NCI-H748 (cell line): ENCODE measurements at regions not wholly inside any gene's neighbourhood (a gene's known extent, or its start where the extent isn't known, plus 50 kb on each side); places are given as distances from the start of the nearest gene placed in this dataset.

ENCODE experiments used
- DNase-seq: peaks from one replicate; lab custom pipeline; 2025; ENCODE audit not compliant: unreplicated experiment; lab: John Stamatoyannopoulos, UW

GRCh38 chr10:2128991-2129390, 391.7 kb upstream of the ADARB2 start:
- no peak for DNase-seq

- no peak for DNase-seq
These were observed 386.8 kb upstream of the ADARB2 start for GRCh38 chr10:2124135-2124534.

- DNase-seq: no peak
These were observed 385.3 kb upstream of the ADARB2 start for GRCh38 chr10:2122431-2123124.

DNA sequence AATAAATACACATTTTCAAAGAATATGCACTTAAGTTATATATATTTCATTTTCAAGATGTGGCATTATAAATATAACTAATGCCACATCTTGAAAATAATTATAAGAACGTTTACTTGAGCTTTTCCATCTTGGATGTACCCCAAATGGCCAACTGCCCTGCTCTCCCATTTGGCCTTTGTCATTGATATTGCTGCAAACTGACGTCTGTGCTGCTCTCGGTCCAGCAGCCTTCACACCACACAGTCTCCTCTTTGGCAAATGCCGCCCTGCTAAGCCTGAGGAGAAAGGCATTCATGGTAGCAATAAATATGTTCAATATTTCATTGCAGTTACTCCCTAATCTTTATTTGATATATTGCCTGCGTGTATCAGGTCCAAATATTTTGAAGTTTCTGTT, 384.6 kb upstream of the ADARB2 start:
- no peak for DNase-seq

DNA sequence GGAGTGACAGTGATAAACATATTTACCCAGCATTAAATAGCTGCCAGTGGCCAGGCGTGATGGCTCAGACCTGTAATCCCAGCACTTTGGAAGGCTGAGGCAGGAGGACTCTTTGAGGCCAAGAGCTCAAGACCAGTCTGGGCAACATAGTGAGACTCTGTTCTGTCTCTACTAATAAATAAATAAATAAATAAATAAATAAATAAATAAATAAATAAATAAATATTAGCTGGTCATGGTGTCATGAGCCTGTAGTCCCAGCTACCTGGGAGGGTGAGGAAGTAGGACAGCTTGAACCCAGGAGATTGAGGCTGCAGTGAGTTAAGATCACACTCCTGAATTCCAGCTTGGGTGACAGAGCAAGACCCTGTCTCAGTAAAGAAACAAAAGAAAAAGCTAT, 384.0 kb upstream of the ADARB2 start:
- no peak for DNase-seq

DNA sequence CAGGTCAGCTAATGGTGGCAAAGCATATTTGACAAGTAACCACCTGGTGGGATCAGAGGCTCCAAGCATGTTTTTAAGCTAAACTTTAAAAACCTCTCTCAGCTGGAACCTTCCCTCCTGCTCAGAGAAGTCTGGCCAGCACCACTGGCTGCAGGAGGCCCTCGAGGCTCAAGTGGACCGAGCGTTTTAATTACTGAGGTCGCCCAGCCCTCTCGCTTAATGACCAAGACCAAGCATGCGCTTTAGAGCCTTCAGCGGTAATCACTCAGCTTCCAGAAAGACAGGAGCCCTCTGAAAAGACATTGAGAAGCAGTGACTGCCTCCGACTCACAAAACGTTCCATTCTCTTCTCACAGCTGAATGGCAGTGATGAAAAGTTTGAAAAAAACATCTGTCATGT, 383.4 kb upstream of the ADARB2 start:
- peak; percentile 38 for DNase-seq

DNA sequence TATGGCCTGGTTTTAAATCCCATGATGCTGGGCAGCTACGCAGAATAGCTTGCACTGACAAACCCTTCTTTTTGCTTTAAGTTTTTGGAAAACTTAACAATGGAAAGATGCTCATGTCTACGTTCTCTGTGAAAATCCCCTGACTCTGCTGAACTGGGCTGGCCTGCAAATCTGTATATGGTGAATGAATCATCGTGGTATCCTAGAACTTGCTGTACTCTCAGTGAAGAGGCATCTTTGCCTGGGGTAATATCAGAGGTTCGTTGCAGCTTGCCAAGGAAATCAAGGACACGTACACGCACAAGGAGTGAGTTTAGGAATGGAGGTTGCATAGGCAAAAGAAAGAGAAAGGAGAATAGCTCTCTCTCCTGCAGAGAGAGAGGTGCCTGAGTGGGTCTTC, 382.0 kb upstream of the ADARB2 start:
- no peak for DNase-seq

- DNase-seq: no peak
These were observed 380.9 kb upstream of the ADARB2 start for GRCh38 chr10:2118201-2118600.

- DNase-seq: no peak
These were observed 380.3 kb upstream of the ADARB2 start for GRCh38 chr10:2117641-2118040.

DNA sequence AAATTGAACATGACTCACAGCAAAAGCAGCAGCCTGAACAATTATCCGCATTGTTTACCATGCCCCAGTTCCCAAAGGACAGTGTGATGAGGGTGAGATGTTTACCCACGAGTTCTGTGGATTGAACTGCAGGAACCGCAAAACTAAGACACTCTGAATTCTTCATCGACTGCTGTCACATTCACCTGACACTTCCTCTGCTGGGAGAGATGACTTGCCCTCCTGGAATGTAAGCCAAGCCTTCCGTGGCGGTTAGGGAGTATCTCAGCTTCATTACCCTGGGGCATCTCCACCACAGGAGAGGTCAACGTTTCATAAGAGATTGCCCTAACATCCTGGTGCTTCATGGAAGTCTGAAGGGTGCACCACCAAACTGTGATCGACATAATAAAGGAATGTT, 374.6 kb upstream of the ADARB2 start:
- peak; percentile 1 for DNase-seq

- DNase-seq: no peak
These were observed 371.2 kb upstream of the ADARB2 start for GRCh38 chr10:2108496-2108895.

- no peak for DNase-seq
These were observed 369.3 kb upstream of the ADARB2 start for GRCh38 chr10:2106641-2107040.

DNA sequence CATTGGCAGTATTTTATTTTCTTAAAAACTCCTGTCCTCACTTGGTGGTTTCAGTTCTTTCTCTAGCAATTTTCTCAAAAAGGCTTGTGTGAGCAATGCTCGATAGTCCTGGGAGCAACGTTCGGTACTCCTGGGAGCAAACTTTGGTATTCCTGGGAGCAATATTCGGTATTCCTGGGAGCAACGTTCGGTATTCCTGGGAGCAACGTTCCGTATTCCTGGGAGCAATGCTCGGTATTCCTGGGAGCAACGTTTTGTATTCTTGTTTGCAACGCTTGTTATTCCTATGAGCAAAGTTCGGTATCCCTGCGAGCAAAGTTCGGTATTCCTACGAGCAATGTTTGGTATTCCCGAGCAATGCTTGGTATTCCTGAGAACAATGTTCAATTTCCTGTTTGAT, 362.0 kb upstream of the ADARB2 start:
- no peak for DNase-seq

DNA sequence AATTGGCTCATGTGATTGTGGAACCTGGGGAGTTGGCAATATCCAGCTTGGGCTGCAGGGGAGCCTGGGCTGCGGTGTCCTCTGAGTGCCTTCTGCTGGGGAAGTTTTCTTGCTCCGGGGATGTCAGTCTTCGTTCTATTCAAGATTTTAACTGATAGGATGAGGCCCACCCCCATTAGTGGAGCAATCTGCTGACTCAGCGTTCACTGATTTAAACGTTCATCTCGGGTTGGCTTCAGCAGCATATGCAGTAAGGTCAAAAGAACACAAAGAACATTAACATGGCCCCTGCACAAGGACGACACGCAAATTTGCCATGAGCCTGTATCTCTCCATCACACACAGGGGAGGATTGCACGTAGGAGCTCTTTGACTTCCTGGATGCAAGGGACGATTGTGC, 360.6 kb upstream of the ADARB2 start:
- no peak for DNase-seq

GRCh38 chr10:2094171-2094570, 356.8 kb upstream of the ADARB2 start:
- DNase-seq: no peak

DNA sequence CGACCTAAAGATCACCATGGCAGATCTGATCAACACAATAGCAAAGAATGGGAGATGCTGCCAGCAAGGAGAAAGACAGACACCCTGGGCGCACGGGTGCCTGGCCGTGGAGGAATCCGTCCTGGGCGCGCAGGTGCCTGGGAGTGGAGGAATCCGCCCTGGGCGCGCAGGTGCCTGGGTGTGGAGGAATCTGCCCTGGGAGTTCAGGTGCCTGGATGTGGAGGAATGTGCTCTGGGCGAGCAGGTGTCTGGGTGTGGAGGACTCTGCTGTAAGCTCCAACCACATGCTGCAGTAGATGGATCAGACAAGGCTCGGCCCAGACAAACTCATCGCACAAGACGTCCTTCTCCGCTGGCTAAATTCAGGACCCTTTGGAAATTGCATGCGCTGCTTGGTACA, 346.3 kb upstream of the ADARB2 start:
- DNase-seq: no peak

- DNase-seq: no peak
These were observed 344.2 kb upstream of the ADARB2 start for GRCh38 chr10:2081501-2081900.

- no peak for DNase-seq
These were observed 342.3 kb upstream of the ADARB2 start for GRCh38 chr10:2079603-2080078.

- DNase-seq: no peak
These were observed 339.9 kb upstream of the ADARB2 start for GRCh38 chr10:2077231-2077630.

DNA sequence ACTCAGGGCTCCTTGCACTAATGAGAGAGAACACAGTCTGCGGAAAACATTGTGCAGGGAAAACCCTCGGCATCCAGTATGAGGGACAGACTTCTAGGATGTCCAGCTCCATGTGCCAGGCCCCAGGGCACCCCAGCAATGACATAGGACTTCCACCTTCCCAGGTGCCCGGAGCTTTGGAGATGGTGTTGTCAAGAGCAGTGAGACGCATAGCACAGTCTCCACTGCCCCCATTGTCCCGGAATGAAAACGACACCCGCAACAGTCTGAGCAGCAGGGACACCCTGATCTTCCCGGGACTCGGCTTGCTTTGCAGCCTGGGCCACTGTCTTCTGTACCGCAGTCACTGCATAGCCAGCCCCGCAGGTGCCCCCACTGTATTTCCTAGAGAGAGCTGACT, 339.2 kb upstream of the ADARB2 start:
- DNase-seq: no peak

DNA sequence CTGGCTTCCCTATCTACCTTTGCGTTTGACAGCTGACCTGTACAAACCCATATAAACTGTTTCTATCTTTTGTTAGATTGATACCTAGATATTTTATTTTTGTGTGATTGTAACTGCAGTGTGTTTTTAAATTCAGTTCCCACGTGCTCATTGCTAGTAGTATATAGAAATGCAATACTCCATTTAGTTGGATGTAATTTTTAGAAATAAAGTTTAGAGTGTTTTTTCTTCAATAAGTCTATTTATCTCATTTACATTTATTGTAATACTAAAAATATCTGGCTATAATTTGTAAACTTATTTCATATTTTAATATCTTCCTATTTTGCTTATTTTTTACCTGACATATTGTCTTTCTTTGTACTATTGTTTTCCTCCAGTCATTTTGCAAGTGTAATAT, 329.7 kb upstream of the ADARB2 start:
- DNase-seq: no peak

DNA sequence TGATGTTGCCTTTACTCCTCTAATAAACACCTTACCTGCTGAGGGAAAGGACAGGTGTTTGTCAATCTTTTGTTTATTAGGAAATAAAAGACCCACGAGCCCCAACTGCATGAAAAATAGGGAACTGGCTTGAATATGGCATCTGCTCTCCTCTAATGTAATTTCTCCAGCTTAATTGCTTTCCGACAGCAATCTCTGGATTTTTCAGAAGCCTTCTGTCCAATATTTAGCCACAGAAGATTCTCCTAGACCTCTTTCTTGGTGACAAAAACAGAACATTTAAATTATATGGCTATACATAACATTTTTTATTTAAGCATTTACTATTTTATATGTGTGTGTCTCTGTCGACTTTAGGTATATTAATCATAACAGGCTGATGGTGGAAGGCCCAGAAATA, 317.4 kb upstream of the ADARB2 start:
- DNase-seq: no peak

DNA sequence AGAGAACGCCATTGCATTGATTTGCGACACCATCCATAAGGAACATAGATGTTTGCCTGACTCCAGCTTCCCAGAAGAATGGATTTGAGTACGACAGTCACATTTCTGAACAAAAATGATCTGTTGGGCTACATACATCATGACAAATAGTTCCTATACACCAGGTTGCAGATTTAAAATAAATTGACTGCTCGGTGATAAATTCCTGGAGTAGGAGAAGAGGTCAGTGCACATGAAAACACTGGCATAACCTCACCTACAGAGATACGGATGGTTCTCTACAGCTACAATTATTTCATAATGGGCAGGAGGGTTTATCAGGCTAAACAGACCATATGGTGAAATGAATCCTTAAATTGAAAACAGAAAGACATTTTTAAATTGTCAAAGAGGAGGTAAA, 316.5 kb upstream of the ADARB2 start:
- DNase-seq: no peak
